ENCODE measurements at regions not wholly inside any gene's neighbourhood (a gene's known extent, or its start where the extent isn't known, plus 50 kb on each side); places are given as distances from the start of the nearest gene placed in this dataset.

DNA sequence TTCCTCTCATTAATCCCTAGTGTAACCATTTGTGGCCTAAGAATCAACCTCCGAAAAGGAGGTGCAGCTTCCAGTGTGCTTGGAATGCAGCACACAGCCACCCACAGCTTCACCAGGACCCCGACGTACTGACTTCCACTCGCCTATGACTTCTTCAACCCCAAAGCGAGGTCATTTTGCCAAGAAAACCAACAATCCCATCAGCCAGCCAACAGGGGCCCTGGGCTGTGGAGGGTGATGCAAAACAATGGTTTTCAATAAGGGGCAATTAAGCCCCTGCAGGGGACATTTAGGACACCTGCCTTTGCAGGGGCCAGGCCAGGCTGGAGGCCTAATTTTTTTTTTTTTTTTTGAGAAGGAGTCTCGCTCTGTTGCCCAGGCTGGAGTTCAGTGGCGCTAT lies 158.1 kb upstream of the SKOR2 start:
- DNase-seq (ENCODE audit: low spot score), result no peak
- no TSS peak for BruUV-seq (replicated peaks)
- Histone ChIP-seq H4K20me1 (ENCODE audit: insufficient read depth, low read length) (no peaks in the 10 kb centered on the region), H3K79me2 (ENCODE audit: insufficient read depth, low read depth, low read length) (no peaks in the 10 kb centered on the region), H3K4me3 (ENCODE audit: low read depth, low read length, poor library complexity, severe bottlenecking) (no peak overlapping the region), H3K36me3 (ENCODE audit: insufficient read depth, low read length) (no peaks in the 10 kb centered on the region), H3K4me2 (ENCODE audit: low read length) (no peak overlapping the region), H3K9me2 (ENCODE audit: insufficient read depth, low read length) (no peaks in the 10 kb centered on the region), H2AFZ (ENCODE audit: low read length) (no peak overlapping the region), H3K9me3 (ENCODE audit: low read length) (no peaks in the 10 kb centered on the region), H3K27ac (ENCODE audit: low read depth, low read length, poor library complexity, severe bottlenecking) (no peak overlapping the region), H3K4me1 (ENCODE audit: insufficient read depth, low read length, poor library complexity, severe bottlenecking) (no peaks in the 10 kb centered on the region)
- no peak for TF ChIP-seq EZH2phosphoT487 (IDR thresholded peaks at IDR 0.05; ENCODE audit: borderline replicate concordance, low read depth, low read length)
- TF ChIP-seq, protein P1, sequence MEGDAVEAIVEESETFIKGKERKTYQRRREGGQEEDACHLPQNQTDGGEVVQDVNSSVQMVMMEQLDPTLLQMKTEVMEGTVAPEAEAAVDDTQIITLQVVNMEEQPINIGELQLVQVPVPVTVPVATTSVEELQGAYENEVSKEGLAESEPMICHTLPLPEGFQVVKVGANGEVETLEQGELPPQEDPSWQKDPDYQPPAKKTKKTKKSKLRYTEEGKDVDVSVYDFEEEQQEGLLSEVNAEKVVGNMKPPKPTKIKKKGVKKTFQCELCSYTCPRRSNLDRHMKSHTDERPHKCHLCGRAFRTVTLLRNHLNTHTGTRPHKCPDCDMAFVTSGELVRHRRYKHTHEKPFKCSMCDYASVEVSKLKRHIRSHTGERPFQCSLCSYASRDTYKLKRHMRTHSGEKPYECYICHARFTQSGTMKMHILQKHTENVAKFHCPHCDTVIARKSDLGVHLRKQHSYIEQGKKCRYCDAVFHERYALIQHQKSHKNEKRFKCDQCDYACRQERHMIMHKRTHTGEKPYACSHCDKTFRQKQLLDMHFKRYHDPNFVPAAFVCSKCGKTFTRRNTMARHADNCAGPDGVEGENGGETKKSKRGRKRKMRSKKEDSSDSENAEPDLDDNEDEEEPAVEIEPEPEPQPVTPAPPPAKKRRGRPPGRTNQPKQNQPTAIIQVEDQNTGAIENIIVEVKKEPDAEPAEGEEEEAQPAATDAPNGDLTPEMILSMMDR (conservative IDR thresholded peaks at IDR 0.05; ENCODE audit: low read length), result no peak
- ChIA-PET POLR2A (interaction anchor here (0.7 kb wide), 1 partner anchor 10 kb away, joined by 3 read pairs; no protein-coding TSS in a partner anchor), CTCF (ENCODE audit: unreplicated experiment) (no interaction called here)
- intact Hi-C loops (cut with micrococcal nuclease; ENCODE audit: unreplicated experiment), result no loop called here

DNA sequence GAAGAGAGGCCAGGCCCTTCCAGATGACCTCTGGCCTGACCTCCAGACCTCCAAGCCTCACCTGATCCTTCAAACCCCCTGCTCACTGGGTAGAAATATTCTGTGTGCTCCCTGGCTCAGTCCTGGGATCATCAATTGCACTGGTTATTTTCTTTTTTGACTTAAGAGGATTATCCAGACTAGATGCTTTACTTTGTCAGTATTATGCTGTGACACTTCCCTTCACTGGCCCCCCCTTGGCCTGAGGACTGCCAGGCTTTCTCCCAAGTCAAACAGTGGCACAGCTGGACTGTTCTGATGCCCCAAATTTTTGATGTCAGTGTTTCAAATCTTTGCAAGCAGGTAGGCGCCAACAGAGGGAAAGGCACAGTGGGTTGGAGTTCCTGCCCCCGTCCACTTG lies 156.3 kb upstream of the SKOR2 start:
- Histone ChIP-seq H3K4me1 (ENCODE audit: insufficient read depth, low read length, poor library complexity, severe bottlenecking) (no peaks in the 10 kb centered on the region), H3K9me3 (ENCODE audit: low read length) (no peaks in the 10 kb centered on the region), H3K9me2 (ENCODE audit: insufficient read depth, low read length) (no peaks in the 10 kb centered on the region), H4K20me1 (ENCODE audit: insufficient read depth, low read length) (no peaks in the 10 kb centered on the region), H3K4me3 (ENCODE audit: low read depth, low read length, poor library complexity, severe bottlenecking) (no peak overlapping the region), H2AFZ (ENCODE audit: low read length) (no peak overlapping the region), H3K36me3 (ENCODE audit: insufficient read depth, low read length) (no peaks in the 10 kb centered on the region), H3K27ac (ENCODE audit: low read depth, low read length, poor library complexity, severe bottlenecking) (no peak overlapping the region), H3K79me2 (ENCODE audit: insufficient read depth, low read depth, low read length) (no peaks in the 10 kb centered on the region), H3K4me2 (ENCODE audit: low read length) (no peak overlapping the region)
- CTCF ChIA-PET (ENCODE audit: unreplicated experiment), result no interaction called here
- POLR2A ChIA-PET, result no interaction called here
- DNase-seq (ENCODE audit: low spot score), result no peak
- intact Hi-C loops (cut with micrococcal nuclease; ENCODE audit: unreplicated experiment), result no loop called here
- TF ChIP-seq, protein P1 (conservative IDR thresholded peaks at IDR 0.05; ENCODE audit: low read length), result no peak
- no peak for TF ChIP-seq EZH2phosphoT487 (IDR thresholded peaks at IDR 0.05; ENCODE audit: borderline replicate concordance, low read depth, low read length)
- BruUV-seq (replicated peaks), result no TSS peak

DNA sequence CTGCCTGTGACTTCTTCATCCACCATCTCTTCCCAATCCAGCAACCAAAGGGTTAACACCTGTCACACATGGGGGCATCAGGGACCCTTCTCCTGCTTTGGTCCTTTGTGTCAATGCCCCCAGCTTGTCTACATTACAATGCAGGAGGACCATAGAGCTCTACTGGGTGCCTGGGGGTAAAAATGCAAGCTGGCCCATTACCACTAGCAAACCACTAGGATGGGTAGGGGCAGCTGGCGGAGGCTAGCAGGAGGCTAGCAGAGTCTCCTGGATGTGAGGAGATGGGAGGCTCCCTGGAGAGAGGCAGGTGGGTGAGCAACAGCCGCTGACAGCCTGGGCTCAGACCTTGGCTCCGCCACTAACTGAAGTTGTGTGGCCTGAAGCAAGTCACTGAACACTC lies 153.4 kb upstream of the SKOR2 start:
- TF ChIP-seq EZH2phosphoT487 (IDR thresholded peaks at IDR 0.05; ENCODE audit: borderline replicate concordance, low read depth, low read length), result no peak
- TF ChIP-seq, protein P1 (conservative IDR thresholded peaks at IDR 0.05; ENCODE audit: low read length), result no peak
- H2AFZ ChIP-seq (ENCODE audit: low read length), result no peak overlapping the region
- no TSS peak for BruUV-seq (replicated peaks)
- POLR2A ChIA-PET, result no interaction called here
- no peak overlapping the region for H3K4me2 ChIP-seq (ENCODE audit: low read length)
- H3K9me3 ChIP-seq (ENCODE audit: low read length), result no peaks in the 10 kb centered on the region
- H3K9me2 ChIP-seq (ENCODE audit: insufficient read depth, low read length), result no peaks in the 10 kb centered on the region
- no peak for DNase-seq (ENCODE audit: low spot score)
- H3K4me1 ChIP-seq (ENCODE audit: insufficient read depth, low read length, poor library complexity, severe bottlenecking), result no peaks in the 10 kb centered on the region
- H3K79me2 ChIP-seq (ENCODE audit: insufficient read depth, low read depth, low read length), result no peaks in the 10 kb centered on the region
- no peaks in the 10 kb centered on the region for H4K20me1 ChIP-seq (ENCODE audit: insufficient read depth, low read length)
- H3K36me3 ChIP-seq (ENCODE audit: insufficient read depth, low read length), result no peaks in the 10 kb centered on the region
- no peak overlapping the region for H3K27ac ChIP-seq (ENCODE audit: low read depth, low read length, poor library complexity, severe bottlenecking)
- intact Hi-C loops (cut with micrococcal nuclease; ENCODE audit: unreplicated experiment), result no loop called here
- no peak overlapping the region for H3K4me3 ChIP-seq (ENCODE audit: low read depth, low read length, poor library complexity, severe bottlenecking)
- CTCF ChIA-PET (ENCODE audit: unreplicated experiment), result no interaction called here
